ENCODE measurements at regions not wholly inside any gene's neighbourhood (a gene's known extent, or its start where the extent isn't known, plus 50 kb on each side); places are given as distances from the start of the nearest gene placed in this dataset.

- in situ Hi-C loops (cut with HindIII; ENCODE audit: low sequenced_read_pairs) = no loop called here
These were observed 171.3 kb downstream of the CDC5L start for GRCh38 chr6:44558832-44559251.

- in situ Hi-C loops (cut with HindIII; ENCODE audit: low sequenced_read_pairs) = no loop called here
These were observed 172.2 kb downstream of the CDC5L start for GRCh38 chr6:44559486-44560270.

DNA sequence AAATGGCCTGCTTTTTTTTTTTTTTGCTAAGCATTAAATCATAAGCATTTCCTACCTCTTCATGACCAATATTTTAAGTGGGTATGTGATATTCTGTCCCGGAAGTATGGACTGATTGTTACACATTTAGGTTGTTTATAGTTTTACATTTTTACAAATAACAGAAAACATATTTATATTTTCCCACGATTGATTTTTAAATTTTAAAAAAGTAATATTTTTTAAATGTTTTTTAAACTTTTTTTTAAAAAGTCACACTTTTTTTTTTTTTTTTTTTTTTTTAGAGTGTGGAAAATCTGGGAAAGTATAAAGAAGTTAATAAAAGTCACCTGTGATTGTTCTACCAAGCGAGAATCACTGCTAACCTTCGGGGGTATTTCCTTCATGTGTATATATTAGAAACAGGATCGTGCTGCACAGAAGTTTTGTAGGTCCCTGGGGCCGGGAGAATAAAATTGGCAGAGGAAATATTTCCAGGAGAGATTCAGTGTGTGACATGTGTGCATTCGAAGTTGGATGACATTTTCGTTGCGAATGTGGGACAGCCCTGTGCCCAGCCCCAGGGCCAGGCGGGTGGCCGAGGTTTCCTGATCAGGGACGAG, 173.1 kb downstream of the CDC5L start:
- in situ Hi-C loops (cut with HindIII; ENCODE audit: low sequenced_read_pairs) = no loop called here

- in situ Hi-C loops (cut with HindIII; ENCODE audit: low sequenced_read_pairs) = no loop called here
These were observed 173.6 kb downstream of the CDC5L start for GRCh38 chr6:44561060-44561623.

DNA sequence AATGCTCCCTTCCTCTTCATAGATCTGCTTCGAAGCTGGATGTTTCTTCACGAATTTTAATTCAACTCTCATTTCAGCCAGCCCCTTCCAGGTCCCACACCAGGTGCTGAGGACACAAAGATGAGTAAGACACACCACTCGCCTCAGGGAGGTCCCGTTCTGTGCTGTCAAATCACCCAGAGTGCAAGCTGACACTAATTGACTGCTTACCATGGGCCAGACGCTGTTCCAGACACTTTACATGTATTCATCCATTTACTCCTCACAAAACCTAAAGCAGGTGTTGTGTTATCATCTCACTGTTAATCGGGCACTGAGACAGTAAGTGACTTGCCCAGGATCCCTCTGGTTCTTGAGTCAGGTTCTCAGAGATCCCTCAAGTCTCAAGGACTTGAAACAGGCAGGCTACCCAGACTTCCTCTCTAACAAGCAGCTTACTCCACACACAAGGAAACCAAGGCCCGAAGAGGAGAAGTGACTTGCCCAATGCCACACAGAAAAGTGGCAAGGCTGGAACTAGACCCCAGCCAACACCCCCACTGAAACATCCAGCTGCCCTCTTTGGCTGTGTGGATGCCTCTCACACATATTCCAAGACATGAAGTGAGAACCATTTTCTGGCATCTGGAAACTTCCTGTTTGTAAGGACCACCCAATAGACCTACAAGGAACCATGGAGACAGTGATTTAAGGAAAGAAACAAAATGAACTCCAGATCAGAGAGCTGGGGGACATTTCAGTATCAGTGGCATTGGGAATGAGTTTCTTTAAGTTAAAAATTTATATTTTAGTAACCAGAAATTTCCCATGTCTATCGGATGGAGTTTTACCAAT, 174.5 kb downstream of the CDC5L start:
- in situ Hi-C loops (cut with HindIII; ENCODE audit: low sequenced_read_pairs) = no loop called here

DNA sequence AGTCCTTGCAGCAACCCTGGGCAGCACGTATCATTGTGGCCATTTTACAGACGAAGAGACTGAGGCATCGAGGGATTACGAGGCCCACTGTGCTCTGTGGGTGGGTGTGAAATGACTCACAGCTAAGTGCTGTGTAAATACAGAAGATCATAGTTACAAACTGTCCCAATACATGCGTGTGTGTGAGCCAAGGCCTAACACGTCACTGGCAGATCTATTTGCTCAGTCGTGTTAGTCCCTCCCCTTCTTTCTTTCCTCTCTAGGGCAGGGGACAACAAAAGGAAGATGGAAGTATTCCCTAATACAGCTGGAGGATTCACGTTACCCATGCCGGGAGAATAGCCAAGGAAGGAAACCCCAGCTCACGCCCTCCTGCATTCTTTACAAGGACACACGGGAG, 175.9 kb downstream of the CDC5L start:
- in situ Hi-C loops (cut with HindIII; ENCODE audit: low sequenced_read_pairs) = no loop called here

DNA sequence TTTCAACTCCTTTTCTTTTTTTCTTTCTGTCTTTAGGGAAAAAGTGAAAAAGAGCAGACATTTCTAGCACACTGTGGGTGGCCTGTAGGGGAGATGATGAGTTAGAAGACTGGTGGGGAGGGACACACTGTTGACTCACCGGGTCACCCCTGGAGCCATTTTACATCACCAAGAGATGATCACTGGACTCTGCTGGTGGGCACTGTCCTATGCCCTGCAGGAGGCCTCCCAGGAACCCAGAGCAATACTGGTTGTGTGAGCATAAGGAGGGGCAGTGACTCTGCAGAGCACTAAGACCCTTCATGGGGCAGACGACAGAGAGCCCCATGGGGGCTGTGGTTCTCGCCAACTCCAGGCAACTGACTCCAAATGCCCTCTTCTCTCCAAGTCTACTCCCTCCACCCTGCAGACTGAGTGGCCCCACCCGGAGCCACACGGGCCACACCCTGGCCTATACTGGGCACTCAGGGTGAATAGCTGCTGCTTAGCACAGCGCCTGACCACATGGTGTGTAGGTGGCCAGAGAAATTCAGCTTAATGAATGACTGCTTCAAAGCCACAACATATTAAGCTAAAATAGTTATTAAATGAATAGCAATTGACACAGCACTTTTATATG, 177.5 kb downstream of the CDC5L start:
- in situ Hi-C loops (cut with HindIII; ENCODE audit: low sequenced_read_pairs) = no loop called here

GRCh38 chr6:44567406-44567805, 179.9 kb downstream of the CDC5L start:
- in situ Hi-C loops (cut with HindIII; ENCODE audit: low sequenced_read_pairs) = no loop called here

DNA sequence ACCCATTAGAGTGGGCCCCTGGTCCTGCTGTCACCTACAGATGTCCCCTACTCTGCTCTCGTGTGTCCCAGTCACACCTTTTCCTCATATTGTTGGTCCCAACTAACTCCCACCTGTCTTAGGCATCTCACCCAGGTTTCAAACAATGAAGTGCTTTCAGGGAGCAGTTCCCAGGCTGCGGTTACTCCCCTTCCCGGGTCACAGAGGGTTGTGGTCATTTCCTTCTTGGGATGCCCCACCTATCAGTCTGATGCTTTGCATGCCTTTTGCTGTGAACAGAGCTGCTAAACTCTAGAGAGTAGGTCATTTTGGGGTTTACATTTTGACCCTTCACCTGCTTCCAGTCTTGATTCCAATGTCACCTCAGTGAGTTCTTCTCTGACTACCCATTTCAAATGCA, 181.6 kb downstream of the CDC5L start:
- in situ Hi-C loops (cut with HindIII; ENCODE audit: low sequenced_read_pairs) = no loop called here

DNA sequence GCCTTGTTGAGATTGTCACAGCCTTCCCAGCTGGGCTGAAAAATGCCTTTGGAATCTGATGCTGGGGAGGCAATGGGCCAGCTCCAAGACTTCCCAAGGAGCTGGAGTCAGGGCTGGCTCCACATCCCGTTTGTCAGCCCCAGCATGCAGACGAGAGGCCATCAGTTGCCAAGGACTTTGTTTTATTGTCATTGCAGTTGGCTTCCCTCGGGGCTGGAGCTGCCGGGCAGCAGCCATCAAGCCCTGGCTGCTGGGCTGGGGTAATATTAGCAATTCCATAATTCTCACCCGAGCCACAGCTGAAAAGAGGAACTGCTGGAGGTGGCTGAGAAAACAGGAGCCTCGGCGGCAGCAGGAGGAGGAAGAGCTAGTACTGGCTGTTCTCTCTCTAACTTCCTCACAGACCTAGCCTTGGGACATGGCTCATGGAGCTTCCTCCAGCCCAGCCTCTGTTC, 182.5 kb downstream of the CDC5L start:
- in situ Hi-C loops (cut with HindIII; ENCODE audit: low sequenced_read_pairs) = no loop called here

- in situ Hi-C loops (cut with HindIII; ENCODE audit: low sequenced_read_pairs) = no loop called here
These were observed 184.0 kb downstream of the CDC5L start for GRCh38 chr6:44571510-44571909.

DNA sequence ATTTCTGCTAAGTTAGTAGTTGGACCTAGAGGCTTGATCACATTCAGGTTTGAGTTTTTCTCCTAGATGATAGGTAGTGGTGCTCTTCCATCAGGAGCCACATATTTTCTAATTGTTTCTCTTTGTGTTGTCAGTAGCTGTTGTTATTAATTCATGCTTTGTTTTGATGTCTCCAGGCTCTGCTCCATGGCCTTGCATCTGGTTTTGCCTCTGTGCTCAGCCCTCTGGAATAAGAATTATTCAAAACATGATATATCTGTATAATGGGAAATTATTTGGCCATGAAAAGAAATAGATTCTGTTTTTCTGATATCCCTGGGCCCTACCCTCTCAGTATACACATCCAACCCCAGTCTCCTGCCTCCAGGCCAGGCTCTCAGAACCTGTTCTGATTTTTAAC, 184.8 kb downstream of the CDC5L start:
- in situ Hi-C loops (cut with HindIII; ENCODE audit: low sequenced_read_pairs) = no loop called here

GRCh38 chr6:44575644-44576043, 188.1 kb downstream of the CDC5L start:
- in situ Hi-C loops (cut with HindIII; ENCODE audit: low sequenced_read_pairs) = loop anchor here (5.0 kb wide), 1 partner anchor 43 kb away; no protein-coding TSS in a partner anchor

DNA sequence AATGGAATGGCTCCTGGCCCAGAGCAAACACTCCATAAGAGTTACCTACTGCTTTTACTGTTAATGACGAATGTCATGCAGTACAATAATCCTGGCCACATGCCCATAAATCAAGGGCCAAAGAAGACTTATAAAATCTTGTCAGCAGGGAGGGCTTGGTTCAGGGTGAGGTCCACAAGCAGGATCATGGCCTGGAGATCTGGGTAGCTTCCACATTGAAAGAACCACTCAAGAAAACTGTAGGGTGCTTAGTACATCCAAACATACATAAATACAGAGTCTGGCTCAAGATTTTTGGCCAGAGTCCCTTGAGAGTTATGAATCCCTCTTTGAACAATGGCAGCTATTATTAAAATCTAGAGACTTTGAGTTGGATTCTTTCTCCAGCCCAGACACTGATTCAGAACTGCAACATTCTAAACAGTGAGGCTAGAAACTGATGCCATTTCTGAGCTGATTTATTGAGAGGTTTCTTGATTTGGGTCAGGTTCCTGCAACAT, 188.7 kb downstream of the CDC5L start:
- in situ Hi-C loops (cut with HindIII; ENCODE audit: low sequenced_read_pairs) = loop anchor here (5.0 kb wide), 1 partner anchor 44 kb away; no protein-coding TSS in a partner anchor

GRCh38 chr6:44580901-44581300, 193.4 kb downstream of the CDC5L start:
- in situ Hi-C loops (cut with HindIII; ENCODE audit: low sequenced_read_pairs) = no loop called here

- in situ Hi-C loops (cut with HindIII; ENCODE audit: low sequenced_read_pairs) = no loop called here
These were observed 195.4 kb downstream of the CDC5L start for GRCh38 chr6:44582930-44583329.

GRCh38 chr6:44590471-44590870, 203.0 kb downstream of the CDC5L start:
- in situ Hi-C loops (cut with HindIII; ENCODE audit: low sequenced_read_pairs) = loop anchor here (10.0 kb wide), 1 partner anchor 824 kb away; no protein-coding TSS in a partner anchor

DNA sequence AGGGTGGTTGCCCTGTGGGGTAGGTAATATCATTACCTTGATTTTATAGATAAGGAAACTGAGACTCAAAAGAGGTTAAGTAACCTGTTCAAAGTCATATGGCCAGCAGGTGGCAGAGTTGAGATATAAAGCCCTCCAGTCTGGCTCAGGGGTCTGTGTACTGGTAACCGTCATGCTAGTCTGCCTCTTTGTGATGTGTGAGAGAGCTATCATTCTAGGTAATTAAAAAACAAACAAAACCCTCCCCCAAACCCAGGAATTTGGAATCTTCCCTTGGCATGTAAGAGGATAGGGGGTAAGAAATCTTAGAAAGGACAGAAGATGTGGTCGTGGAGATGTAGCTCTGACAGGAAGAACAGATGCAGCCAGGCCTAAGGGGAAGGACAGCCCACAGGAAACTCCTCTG, 206.0 kb downstream of the CDC5L start:
- in situ Hi-C loops (cut with HindIII; ENCODE audit: low sequenced_read_pairs) = loop anchor here (10.0 kb wide), 1 partner anchor 821 kb away; no protein-coding TSS in a partner anchor

DNA sequence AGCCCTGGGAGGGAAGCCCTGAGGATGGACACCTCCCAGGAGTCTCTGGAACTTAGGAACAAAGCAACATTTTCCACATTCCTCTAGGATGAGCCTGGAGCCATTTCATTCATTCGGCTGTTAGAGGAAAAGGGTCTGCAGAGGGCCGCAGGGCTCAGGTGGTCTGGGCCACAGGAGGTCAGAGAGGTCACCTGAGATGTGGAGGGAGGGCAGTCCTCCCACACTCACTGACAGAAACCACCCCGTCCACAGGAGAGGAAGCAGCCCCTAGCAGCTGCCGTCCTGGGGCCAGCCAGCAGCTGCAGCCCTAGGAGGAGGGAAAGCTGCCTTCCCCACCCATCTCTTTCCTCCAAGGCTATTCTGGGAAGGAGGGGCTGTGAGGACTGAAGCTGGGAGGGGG, 207.0 kb downstream of the CDC5L start:
- in situ Hi-C loops (cut with HindIII; ENCODE audit: low sequenced_read_pairs) = loop anchor here (10.0 kb wide), 1 partner anchor 820 kb away; no protein-coding TSS in a partner anchor

DNA sequence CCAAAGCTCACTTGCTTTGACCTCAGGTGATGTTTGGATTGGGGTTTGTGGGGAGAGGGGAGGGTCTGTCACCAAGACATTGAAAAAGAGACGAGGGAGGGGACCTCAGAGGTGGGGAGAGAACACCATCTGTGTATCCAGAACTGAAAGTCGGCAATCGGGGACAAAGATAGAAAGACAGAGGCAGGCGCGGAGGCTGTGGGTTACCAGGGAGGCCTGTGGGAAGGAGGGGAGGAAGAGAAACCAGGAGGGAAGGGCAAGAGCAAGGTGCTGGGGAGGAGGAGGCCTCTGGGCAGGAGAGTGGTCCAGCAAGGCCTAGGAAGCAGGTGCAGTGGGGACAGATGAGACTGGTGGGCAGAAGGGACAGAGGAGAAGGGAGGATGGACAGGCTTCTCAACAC, 211.2 kb downstream of the CDC5L start:
- in situ Hi-C loops (cut with HindIII; ENCODE audit: low sequenced_read_pairs) = loop anchor here (5.0 to 10.0 kb wide), 2 partner anchors 76 to 816 kb away; no protein-coding TSS in a partner anchor
